ENCODE measurements at regions not wholly inside any gene's neighbourhood (a gene's known extent, or its start where the extent isn't known, plus 50 kb on each side); places are given as distances from the start of the nearest gene placed in this dataset.

GRCh38 chr6:241336-241865 is 50.9 kb upstream of the DUSP22 start:
- intact Hi-C loops (cut with micrococcal nuclease; ENCODE audit: unreplicated experiment): no loop called here
- no peak overlapping the region for H3K4me2 ChIP-seq (ENCODE audit: control insufficient read depth, insufficient read depth)
- DNase-seq (ENCODE audit: low read depth, low spot score): no peak
- in situ Hi-C loops (cut with MboI): no loop called here
- WGBS (ENCODE audit: insufficient coverage, insufficient replicate concordance, low lambda C conversion rate, missing lambda C conversion rate): 52% methylated on average over 5 of the region's 5 CpGs
- no peak overlapping the region for H3K27ac ChIP-seq (ENCODE audit: control insufficient read depth, insufficient read depth)
- ChIA-PET POLR2A (interaction anchor here (2.0 kb wide), 1 partner anchor 11 kb away, joined by 4 read pairs; no protein-coding TSS in a partner anchor), SMC1A (ENCODE audit: uncharacterized antibody, unreplicated experiment) (interaction anchor here (0.6 to 4.6 kb wide), 5 partner anchors 8 to 24 kb away, joined by 3 to 37 read pairs (median 8); no protein-coding TSS in a partner anchor), RAD21 (ENCODE audit: unreplicated experiment) (no interaction called here), CTCF (interaction anchor here (0.7 kb wide), 1 partner anchor 72 kb away, joined by 3 read pairs; no protein-coding TSS in a partner anchor)
- H3K4me1 ChIP-seq (ENCODE audit: control insufficient read depth, insufficient read depth, low read length): peaks cover 5% of the 10 kb centered on the region
- no peak overlapping the region for H2AFZ ChIP-seq (ENCODE audit: control insufficient read depth, low read depth, low read length)
- no peaks in the 10 kb centered on the region for H4K20me1 ChIP-seq (ENCODE audit: control insufficient read depth, insufficient read depth)
- no peaks in the 10 kb centered on the region for H3K27me3 ChIP-seq (replicated peaks in 1 of 2; ENCODE audit: control insufficient read depth in 2 of 2, insufficient read depth in 2 of 2, low read length in 1 of 2)
- no peak overlapping the region for H3K4me3 ChIP-seq
- no peaks in the 10 kb centered on the region for H3K36me3 ChIP-seq (ENCODE audit: control insufficient read depth in 2 of 2, insufficient read depth in 2 of 2, low read length in 1 of 2)
- FAIRE-seq: no peak
- H3K9me3 ChIP-seq (replicated peaks; ENCODE audit: control insufficient read depth, insufficient read depth, low read length): no peaks in the 10 kb centered on the region; the same call in 2 of the 3 replicates
- H3K9ac ChIP-seq (ENCODE audit: control insufficient read depth, insufficient read depth, low read length): no peak overlapping the region
- H3K79me2 ChIP-seq (ENCODE audit: control insufficient read depth, insufficient read depth, low read length): no peaks in the 10 kb centered on the region
- TF ChIP-seq RAD51 (IDR thresholded peaks at IDR 0.05) (no peak), PAX5 (IDR thresholded peaks at IDR 0.05; ENCODE audit: borderline replicate concordance, low read depth, low read length) (no peak), SIN3A (IDR thresholded peaks at IDR 0.05; ENCODE audit: low read depth, low read length) (no peak), TAF1 (IDR thresholded peaks at IDR 0.05; ENCODE audit: borderline replicate concordance, low read depth, low read length) (no peak), SMAD5 (IDR thresholded peaks at IDR 0.05; ENCODE audit: low read depth) (no peak), TBL1XR1 (IDR thresholded peaks at IDR 0.05; ENCODE audit: low read depth, low read length) (no peak), RB1 (IDR thresholded peaks at IDR 0.05; ENCODE audit: borderline replicate concordance) (no peak), SREBF1 (IDR thresholded peaks at IDR 0.05; ENCODE audit: low read length) (no peak), CHD1 (IDR thresholded peaks at IDR 0.05; ENCODE audit: low read depth, low read length) (no peak), STAT3 (IDR thresholded peaks at IDR 0.05; ENCODE audit: low read depth, low read length) (no peak), MXI1 (IDR thresholded peaks at IDR 0.05; ENCODE audit: low read depth, low read length) (no peak), ZNF24 (IDR thresholded peaks at IDR 0.05) (no peak), POU2F2 (IDR thresholded peaks at IDR 0.05; ENCODE audit: borderline replicate concordance, low read depth, low read length) (no peak)
- ATAC-seq: no peak
- no TSS peak for BruUV-seq (replicated peaks)
